T-helper 2 cell treated with Interferon-gamma antibody and Interleukin-4, amounts not matched to agents 5 μg/mL and 100 μg/mL, for 36 hours (primary cell): ENCODE measurements at regions not wholly inside any gene's neighbourhood (a gene's known extent, or its start where the extent isn't known, plus 50 kb on each side); places are given as distances from the start of the nearest gene placed in this dataset.

Source experiments
- DNase-seq: peaks from one replicate; pipeline ENCODE4 v3.0.0; 2021; ENCODE audit warnings: low spot score
- H3K27ac Mint-ChIP-seq: one replicate; pipeline ENCODE4 v1.8.0; 2021; ENCODE audit warnings: mild to moderate bottlenecking, mixed read lengths
- H3K27me3 Mint-ChIP-seq: one replicate; pipeline ENCODE4 v1.8.0; 2021; ENCODE audit warnings: low read depth, mixed read lengths
- H3K36me3 Mint-ChIP-seq: one replicate; pipeline ENCODE4 v1.8.0; 2021; ENCODE audit warnings: low read depth, mixed read lengths
- H3K4me1 Mint-ChIP-seq: one replicate; pipeline ENCODE4 v1.8.0; 2021; ENCODE audit warnings: low read depth, mixed read lengths
- H3K4me3 Mint-ChIP-seq: one replicate; pipeline ENCODE4 v1.8.0; 2022; ENCODE audit warnings: mild to moderate bottlenecking, moderate library complexity, mixed read lengths
- H3K9me3 Mint-ChIP-seq: one replicate; pipeline ENCODE4 v1.8.0; 2021; ENCODE audit warnings: mixed read lengths

DNA sequence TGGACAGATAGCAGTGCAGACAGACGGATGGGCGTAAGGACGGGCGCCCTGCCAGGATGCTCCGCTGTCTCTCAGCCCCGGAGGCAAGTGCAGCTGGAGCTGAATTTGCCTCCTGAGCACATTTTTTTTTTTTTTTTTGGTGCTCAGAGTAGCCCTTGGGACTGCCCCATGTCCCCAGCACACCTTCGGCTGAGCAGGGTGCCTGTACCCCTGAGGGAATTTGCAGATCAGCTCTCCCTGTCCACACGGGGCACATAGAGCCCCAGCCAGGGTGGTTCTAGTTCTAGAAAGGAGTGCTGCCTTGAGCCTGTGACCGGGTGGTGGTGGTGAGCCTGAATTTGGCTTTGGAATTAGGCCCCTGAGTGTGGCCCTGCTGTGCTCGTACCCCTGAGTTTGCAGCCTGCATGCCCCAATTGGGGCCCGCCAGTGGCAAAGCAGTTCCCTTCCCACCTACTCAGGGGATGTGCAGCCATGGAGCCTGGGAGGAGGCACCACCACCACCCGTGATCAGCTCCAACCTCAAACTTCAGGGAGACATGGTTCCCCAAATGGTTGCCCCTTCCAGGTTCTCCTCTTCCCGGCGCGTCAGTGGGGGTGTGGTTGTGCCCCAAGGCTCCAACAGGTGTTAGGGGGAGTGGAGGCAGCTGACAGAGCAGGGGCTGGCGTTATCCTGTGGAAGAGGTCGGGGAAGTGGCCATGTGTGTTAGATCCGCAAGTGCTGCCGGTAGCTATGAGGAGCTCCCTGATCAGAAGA, 1232.7 kb downstream of the BRD1 start:
- no peaks in the 10 kb centered on the region for H3K9me3 Mint-ChIP-seq
- no peak overlapping the region for H3K4me3 Mint-ChIP-seq
- H3K36me3 Mint-ChIP-seq: no peaks in the 10 kb centered on the region
- no peaks in the 10 kb centered on the region for H3K27me3 Mint-ChIP-seq
- no peaks in the 10 kb centered on the region for H3K4me1 Mint-ChIP-seq
- no peak for DNase-seq
- H3K27ac Mint-ChIP-seq: no peak overlapping the region

- Mint-ChIP-seq H3K9me3 (no peaks in the 10 kb centered on the region), H3K27ac (no peak overlapping the region), H3K4me1 (no peaks in the 10 kb centered on the region), H3K27me3 (no peaks in the 10 kb centered on the region), H3K4me3 (no peak overlapping the region), H3K36me3 (no peaks in the 10 kb centered on the region)
- no peak for DNase-seq
Measured at GRCh38 chr22:48594016-48594756, 1233.5 kb downstream of the BRD1 start.

DNA sequence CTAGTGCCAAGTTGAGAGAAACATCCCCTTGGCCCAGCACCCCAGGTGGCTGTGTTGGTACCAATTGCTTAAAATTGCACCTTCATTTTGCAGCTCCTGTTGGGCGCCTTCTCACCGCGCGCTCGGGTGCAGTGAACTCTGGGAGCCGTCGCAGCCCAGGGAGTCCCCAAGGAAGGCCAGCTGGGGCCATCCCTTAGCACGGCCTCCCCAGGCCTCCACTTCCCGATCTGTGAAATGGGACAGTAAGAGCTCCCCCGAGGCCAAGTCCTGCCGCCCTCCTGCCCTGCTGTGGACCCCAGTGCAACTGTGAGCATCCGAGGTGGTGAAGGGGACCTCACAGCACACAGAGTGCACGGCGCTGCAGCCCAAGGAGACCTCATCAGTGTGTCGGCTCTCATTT, 1234.1 kb downstream of the BRD1 start:
- H3K27me3 Mint-ChIP-seq: no peaks in the 10 kb centered on the region
- DNase-seq: no peak
- no peak overlapping the region for H3K27ac Mint-ChIP-seq
- H3K4me1 Mint-ChIP-seq: no peaks in the 10 kb centered on the region
- H3K9me3 Mint-ChIP-seq: no peaks in the 10 kb centered on the region
- H3K4me3 Mint-ChIP-seq: no peak overlapping the region
- H3K36me3 Mint-ChIP-seq: no peaks in the 10 kb centered on the region

GRCh38 chr22:48592931-48593330, 1234.7 kb downstream of the BRD1 start:
- Mint-ChIP-seq H3K36me3 (no peaks in the 10 kb centered on the region), H3K27me3 (no peaks in the 10 kb centered on the region), H3K4me3 (no peak overlapping the region), H3K9me3 (no peaks in the 10 kb centered on the region), H3K4me1 (no peaks in the 10 kb centered on the region), H3K27ac (no peak overlapping the region)
- DNase-seq: no peak

- no peak overlapping the region for H3K27ac Mint-ChIP-seq
- no peaks in the 10 kb centered on the region for H3K9me3 Mint-ChIP-seq
- no peak overlapping the region for H3K4me3 Mint-ChIP-seq
- no peaks in the 10 kb centered on the region for H3K4me1 Mint-ChIP-seq
- H3K36me3 Mint-ChIP-seq: no peaks in the 10 kb centered on the region
- DNase-seq: no peak
- H3K27me3 Mint-ChIP-seq: no peaks in the 10 kb centered on the region
Measured at GRCh38 chr22:48592488-48592887, 1235.2 kb downstream of the BRD1 start.

- Mint-ChIP-seq H3K36me3 (no peaks in the 10 kb centered on the region), H3K9me3 (no peaks in the 10 kb centered on the region), H3K27ac (no peak overlapping the region), H3K27me3 (no peaks in the 10 kb centered on the region), H3K4me1 (no peaks in the 10 kb centered on the region), H3K4me3 (no peak overlapping the region)
- no peak for DNase-seq
Measured at GRCh38 chr22:48592066-48592345, 1235.7 kb downstream of the BRD1 start.

- H3K36me3 Mint-ChIP-seq: no peaks in the 10 kb centered on the region
- H3K27ac Mint-ChIP-seq: no peak overlapping the region
Measured at GRCh38 chr22:48591286-48592065, 1236.2 kb downstream of the BRD1 start.

GRCh38 chr22:48589901-48590300, 1237.8 kb downstream of the BRD1 start:
- no peaks in the 10 kb centered on the region for H3K4me1 Mint-ChIP-seq
- no peaks in the 10 kb centered on the region for H3K36me3 Mint-ChIP-seq
- H3K9me3 Mint-ChIP-seq: no peaks in the 10 kb centered on the region
- no peak for DNase-seq
- H3K27me3 Mint-ChIP-seq: no peaks in the 10 kb centered on the region
- H3K4me3 Mint-ChIP-seq: no peak overlapping the region
- H3K27ac Mint-ChIP-seq: no peak overlapping the region

More at GRCh38 chr22:48591286-48592065, 1236.2 kb downstream of the BRD1 start:
- no peaks in the 10 kb centered on the region for H3K9me3 Mint-ChIP-seq
- no peaks in the 10 kb centered on the region for H3K4me1 Mint-ChIP-seq
- no peaks in the 10 kb centered on the region for H3K27me3 Mint-ChIP-seq
- no peak overlapping the region for H3K4me3 Mint-ChIP-seq
- no peak for DNase-seq

- no peaks in the 10 kb centered on the region for H3K36me3 Mint-ChIP-seq
- H3K4me1 Mint-ChIP-seq: no peaks in the 10 kb centered on the region
- H3K27me3 Mint-ChIP-seq: no peaks in the 10 kb centered on the region
- no peak overlapping the region for H3K4me3 Mint-ChIP-seq
- no peak for DNase-seq
- H3K27ac Mint-ChIP-seq: no peak overlapping the region
- no peaks in the 10 kb centered on the region for H3K9me3 Mint-ChIP-seq
Measured at GRCh38 chr22:48588878-48589450, 1238.7 kb downstream of the BRD1 start.

GRCh38 chr22:48588151-48588877, 1239.4 kb downstream of the BRD1 start:
- Mint-ChIP-seq H3K27me3 (no peaks in the 10 kb centered on the region), H3K36me3 (no peaks in the 10 kb centered on the region), H3K27ac (no peak overlapping the region), H3K9me3 (no peaks in the 10 kb centered on the region), H3K4me3 (no peak overlapping the region), H3K4me1 (no peaks in the 10 kb centered on the region)
- DNase-seq: no peak

- no peaks in the 10 kb centered on the region for H3K36me3 Mint-ChIP-seq
- no peaks in the 10 kb centered on the region for H3K4me1 Mint-ChIP-seq
- no peaks in the 10 kb centered on the region for H3K9me3 Mint-ChIP-seq
Measured at GRCh38 chr22:48587236-48587865, 1240.3 kb downstream of the BRD1 start.

GRCh38 chr22:48586799-48587185, 1240.9 kb downstream of the BRD1 start:
- Mint-ChIP-seq H3K27me3 (no peaks in the 10 kb centered on the region), H3K4me3 (no peak overlapping the region), H3K27ac (no peak overlapping the region), H3K4me1 (no peaks in the 10 kb centered on the region), H3K36me3 (no peaks in the 10 kb centered on the region), H3K9me3 (no peaks in the 10 kb centered on the region)
- no peak for DNase-seq

More at GRCh38 chr22:48587236-48587865, 1240.3 kb downstream of the BRD1 start:
- DNase-seq: no peak
- Mint-ChIP-seq H3K27ac (no peak overlapping the region), H3K4me3 (no peak overlapping the region), H3K27me3 (no peaks in the 10 kb centered on the region)
